ENCODE measurements at regions not wholly inside any gene's neighbourhood (a gene's known extent, or its start where the extent isn't known, plus 50 kb on each side); places are given as distances from the start of the nearest gene placed in this dataset.

DNA sequence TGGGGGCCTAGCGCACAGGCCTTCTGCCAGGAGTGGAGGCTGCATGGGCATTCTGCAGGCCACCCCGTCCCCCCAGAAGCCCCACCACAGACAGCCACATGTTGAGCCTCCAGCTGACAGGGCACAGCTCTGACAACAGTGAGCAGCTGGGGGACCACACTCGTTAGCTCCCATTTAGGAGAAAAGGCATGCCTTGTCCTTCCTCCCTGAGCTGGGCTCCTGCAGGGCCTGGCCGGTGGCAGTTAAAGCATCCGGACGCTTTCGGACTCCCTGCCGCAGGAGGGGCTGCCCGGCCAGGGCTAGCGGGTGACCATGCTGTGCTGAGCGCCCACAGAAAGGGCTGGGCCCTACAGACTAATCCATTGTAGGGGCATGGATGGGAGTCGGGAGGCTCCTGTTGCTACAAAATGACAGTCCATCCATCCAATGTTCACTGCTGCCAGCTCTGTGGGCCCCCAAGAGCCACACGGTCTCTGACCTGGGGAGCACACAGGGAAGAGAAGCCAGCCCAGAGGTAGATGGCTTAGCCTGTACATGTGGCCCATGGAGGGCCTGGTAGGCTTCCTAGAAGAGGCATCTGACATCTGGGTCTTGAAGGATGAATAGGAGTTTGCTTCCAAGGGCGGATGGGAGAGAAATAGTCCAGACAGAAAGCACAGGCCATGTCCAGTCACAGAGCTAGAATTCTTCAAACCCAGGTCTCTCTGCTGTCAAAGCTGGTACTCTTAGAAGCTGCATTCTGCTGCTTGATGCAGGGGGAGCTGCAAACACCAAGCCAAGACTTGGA lies 116.5 kb upstream of the VSTM2B start:
- no peak overlapping the region for H3K4me3 ChIP-seq (ENCODE audit: low read depth, low read length)
- no peak for TF ChIP-seq CTCF (IDR thresholded peaks at IDR 0.05; ENCODE audit: low read depth, low read length, missing control alignments)
- DNase-seq: no peak
- no peaks in the 10 kb centered on the region for H3K36me3 ChIP-seq (replicated peaks)
- no peak overlapping the region for H3K27ac ChIP-seq
- no peaks in the 10 kb centered on the region for H3K27me3 ChIP-seq (replicated peaks)
- in situ Hi-C loops (cut with HindIII; ENCODE audit: low pct_ligation_motif_present, low sequenced_read_pairs): no loop called here

GRCh38 chr19:29410601-29411000 lies 115.2 kb upstream of the VSTM2B start:
- Histone ChIP-seq H3K27ac (no peak overlapping the region), H3K4me3 (ENCODE audit: low read depth, low read length) (no peak overlapping the region), H3K36me3 (replicated peaks) (no peaks in the 10 kb centered on the region), H3K27me3 (replicated peaks) (no peaks in the 10 kb centered on the region)
- no peak for DNase-seq
- no peak for TF ChIP-seq CTCF (IDR thresholded peaks at IDR 0.05; ENCODE audit: low read depth, low read length, missing control alignments)
- in situ Hi-C loops (cut with HindIII; ENCODE audit: low pct_ligation_motif_present, low sequenced_read_pairs): no loop called here

- in situ Hi-C loops (cut with HindIII; ENCODE audit: low pct_ligation_motif_present, low sequenced_read_pairs): no loop called here
Observed at GRCh38 chr19:29411113-29411581, 114.6 kb upstream of the VSTM2B start.

GRCh38 chr19:29413435-29413834 lies 112.4 kb upstream of the VSTM2B start:
- Histone ChIP-seq H3K4me3 (ENCODE audit: low read depth, low read length) (no peak overlapping the region), H3K36me3 (replicated peaks) (no peaks in the 10 kb centered on the region), H3K27me3 (replicated peaks) (no peaks in the 10 kb centered on the region), H3K27ac (no peak overlapping the region)
- in situ Hi-C loops (cut with HindIII; ENCODE audit: low pct_ligation_motif_present, low sequenced_read_pairs): no loop called here
- DNase-seq: no peak
- no peak for TF ChIP-seq CTCF (IDR thresholded peaks at IDR 0.05; ENCODE audit: low read depth, low read length, missing control alignments)

More at GRCh38 chr19:29411113-29411581, 114.6 kb upstream of the VSTM2B start:
- no peaks in the 10 kb centered on the region for H3K36me3 ChIP-seq (replicated peaks)
- TF ChIP-seq CTCF (IDR thresholded peaks at IDR 0.05; ENCODE audit: low read depth, low read length, missing control alignments): no peak
- no peak overlapping the region for H3K4me3 ChIP-seq (ENCODE audit: low read depth, low read length)
- no peak overlapping the region for H3K27ac ChIP-seq
- DNase-seq: no peak
- no peaks in the 10 kb centered on the region for H3K27me3 ChIP-seq (replicated peaks)

DNA sequence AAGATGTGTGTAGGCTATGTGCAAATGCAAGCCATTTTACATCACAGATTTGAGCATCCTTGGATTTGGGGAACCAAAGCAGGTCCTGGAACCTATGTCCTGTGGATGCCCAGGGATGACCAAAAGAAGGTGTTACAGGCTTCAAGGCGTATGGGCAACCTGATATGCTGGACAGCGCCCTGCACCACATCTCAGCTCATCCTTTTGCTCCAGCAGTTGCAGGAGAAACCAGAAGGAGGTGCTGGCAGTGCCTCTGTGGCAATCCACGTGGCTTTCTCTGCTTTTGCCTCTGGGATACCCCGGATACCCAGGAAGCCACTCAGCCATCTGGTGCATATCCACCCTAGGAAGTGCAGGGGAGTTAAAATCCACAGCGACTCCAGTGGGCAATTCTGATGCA lies 110.3 kb upstream of the VSTM2B start:
- TF ChIP-seq CTCF (IDR thresholded peaks at IDR 0.05; ENCODE audit: low read depth, low read length, missing control alignments): no peak
- no peak overlapping the region for H3K4me3 ChIP-seq (ENCODE audit: low read depth, low read length)
- no peaks in the 10 kb centered on the region for H3K36me3 ChIP-seq (replicated peaks)
- in situ Hi-C loops (cut with HindIII; ENCODE audit: low pct_ligation_motif_present, low sequenced_read_pairs): no loop called here
- H3K27me3 ChIP-seq (replicated peaks): no peaks in the 10 kb centered on the region
- H3K27ac ChIP-seq: no peak overlapping the region
- no peak for DNase-seq

GRCh38 chr19:29417048-29417447 lies 108.7 kb upstream of the VSTM2B start:
- Histone ChIP-seq H3K4me3 (ENCODE audit: low read depth, low read length) (no peak overlapping the region), H3K36me3 (replicated peaks) (no peaks in the 10 kb centered on the region), H3K27ac (no peak overlapping the region), H3K27me3 (replicated peaks) (no peaks in the 10 kb centered on the region)
- DNase-seq: no peak
- in situ Hi-C loops (cut with HindIII; ENCODE audit: low pct_ligation_motif_present, low sequenced_read_pairs): no loop called here
- no peak for TF ChIP-seq CTCF (IDR thresholded peaks at IDR 0.05; ENCODE audit: low read depth, low read length, missing control alignments)

Data from brain microvascular endothelial cell (primary cell).